HG03280 (cell line): ENCODE measurements at regions not wholly inside any gene's neighbourhood (a gene's known extent, or its start where the extent isn't known, plus 50 kb on each side); places are given as distances from the start of the nearest gene placed in this dataset.
"Not testable (repeated sequence)": the region's sequence is repeated elsewhere in the genome, so short reads cannot be mapped to it uniquely, and the experiment has no call there.

Experiments used
- ATAC-seq: cut with Tn5 transposase; IDR thresholded peaks from one replicate; pipeline ENCODE4 v1.9.1; 2021; ENCODE audit warnings: mild to moderate bottlenecking, moderate library complexity; ENCODE audit not compliant: unreplicated experiment

GRCh38 chr2:196515608-196516007, 123.9 kb upstream of the CCDC150 start:
- ATAC-seq, result no peak

- ATAC-seq, result no peak
Measured at GRCh38 chr2:196516564-196516963, 123.0 kb upstream of the CCDC150 start.

GRCh38 chr2:196520605-196521004, 118.9 kb upstream of the CCDC150 start:
- ATAC-seq, result no peak

- not testable (repeated sequence) for ATAC-seq
Measured at GRCh38 chr2:196526981-196527725, 112.4 kb upstream of the CCDC150 start.

- ATAC-seq, result no peak
Measured at GRCh38 chr2:196528486-196529223, 110.9 kb upstream of the CCDC150 start.

GRCh38 chr2:196530910-196531309, 108.6 kb upstream of the CCDC150 start:
- ATAC-seq, result no peak

GRCh38 chr2:196533772-196534397, 105.6 kb upstream of the CCDC150 start:
- ATAC-seq, result no peak

GRCh38 chr2:196534495-196534894, 105.0 kb upstream of the CCDC150 start:
- no peak for ATAC-seq

- no peak for ATAC-seq
Measured at GRCh38 chr2:196535061-196535460, 104.5 kb upstream of the CCDC150 start.

- no peak for ATAC-seq
Measured at GRCh38 chr2:196535742-196536141, 103.8 kb upstream of the CCDC150 start.

- no peak for ATAC-seq
Measured at GRCh38 chr2:196537311-196537710, 102.2 kb upstream of the CCDC150 start.

GRCh38 chr2:196538189-196538588, 101.3 kb upstream of the CCDC150 start:
- ATAC-seq, result no peak

GRCh38 chr2:196538646-196539045, 100.9 kb upstream of the CCDC150 start:
- ATAC-seq, result no peak

- ATAC-seq, result no peak
Measured at GRCh38 chr2:196544906-196545433, 94.5 kb upstream of the CCDC150 start.

- no peak for ATAC-seq
Measured at GRCh38 chr2:196546151-196546919, 93.2 kb upstream of the CCDC150 start.

- no peak for ATAC-seq
Measured at GRCh38 chr2:196549052-196549451, 90.5 kb upstream of the CCDC150 start.

- no peak for ATAC-seq
Measured at GRCh38 chr2:196551014-196551413, 88.5 kb upstream of the CCDC150 start.

- no peak for ATAC-seq
Measured at GRCh38 chr2:196555161-196555560, 84.4 kb upstream of the CCDC150 start.

- no peak for ATAC-seq
Measured at GRCh38 chr2:196555726-196556125, 83.8 kb upstream of the CCDC150 start.

- no peak for ATAC-seq
Measured at GRCh38 chr2:196558497-196558896, 81.0 kb upstream of the CCDC150 start.

- no peak for ATAC-seq
Measured at GRCh38 chr2:196563876-196564275, 75.6 kb upstream of the CCDC150 start.
